ENCODE measurements at regions not wholly inside any gene's neighbourhood (a gene's known extent, or its start where the extent isn't known, plus 50 kb on each side); places are given as distances from the start of the nearest gene placed in this dataset.
"Not testable (repeated sequence)": the region's sequence is repeated elsewhere in the genome, so short reads cannot be mapped to it uniquely, and the experiment has no call there.

DNA sequence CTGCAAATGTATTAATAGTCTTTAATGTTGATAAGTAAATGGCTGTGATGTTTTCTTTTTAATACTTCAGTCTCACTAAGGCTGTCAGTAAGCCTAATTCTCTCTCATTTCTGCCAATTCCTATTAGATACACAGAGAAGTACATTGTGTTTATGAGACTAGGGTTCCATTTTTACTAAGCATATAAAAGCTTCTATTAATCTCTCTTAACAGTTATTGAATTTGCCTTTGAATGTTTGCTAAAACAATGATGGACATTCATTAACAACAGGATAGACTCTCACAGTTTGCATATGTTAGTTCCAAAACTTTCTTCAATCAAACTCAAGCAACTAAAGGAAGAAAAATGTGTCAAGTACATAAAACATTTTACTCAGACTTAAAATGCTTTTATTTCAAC lies 659.3 kb downstream of the TLE1 start:
- peaks cover 0 to 5% (median 0%) of the 10 kb centered on the region in 5 donors for H3K27me3 Mint-ChIP-seq
- no peaks in the 10 kb centered on the region for H3K36me3 Mint-ChIP-seq
- DNase-seq = no peak
- POLR2A ChIA-PET = no interaction called here
- no peak for ATAC-seq
- peaks cover 0 to 3% (median 0%) of the 10 kb centered on the region in 9 donors for H3K9me3 Mint-ChIP-seq
- no peak overlapping the region for H3K27ac Mint-ChIP-seq
- no peaks in the 10 kb centered on the region for H3K4me1 Mint-ChIP-seq
- no peak overlapping the region for H3K4me3 Mint-ChIP-seq

DNA sequence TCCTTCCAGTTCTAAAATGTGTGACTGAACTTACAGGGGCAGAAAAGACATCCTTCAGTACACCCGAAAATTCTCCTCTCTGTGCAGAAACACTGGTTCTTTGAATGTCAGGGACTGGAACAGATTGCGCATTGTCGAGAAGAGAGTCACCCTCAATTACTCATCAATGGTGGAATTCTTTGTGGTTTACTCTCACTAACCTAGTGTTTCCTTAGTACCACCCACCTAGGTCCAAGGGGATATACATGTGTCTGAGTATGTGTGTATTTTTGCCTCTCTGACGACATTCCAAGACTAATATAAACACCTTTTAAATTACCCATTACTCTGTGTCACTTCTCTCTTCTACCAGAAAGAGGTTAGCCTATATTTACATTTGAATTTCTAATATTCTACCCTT lies 660.8 kb downstream of the TLE1 start:
- ATAC-seq (no peak), DNase-seq (no peak)
- no peak overlapping the region for H3K4me3 Mint-ChIP-seq
- no peak overlapping the region for H3K27ac Mint-ChIP-seq
- H3K4me1 Mint-ChIP-seq = no peaks in the 10 kb centered on the region
- POLR2A ChIA-PET = no interaction called here
- no peaks in the 10 kb centered on the region for H3K36me3 Mint-ChIP-seq
- H3K27me3 Mint-ChIP-seq = peaks cover 0 to 1% (median 0%) of the 10 kb centered on the region in 5 donors
- H3K9me3 Mint-ChIP-seq = peaks cover 0 to 2% (median 0%) of the 10 kb centered on the region in 9 donors

DNA sequence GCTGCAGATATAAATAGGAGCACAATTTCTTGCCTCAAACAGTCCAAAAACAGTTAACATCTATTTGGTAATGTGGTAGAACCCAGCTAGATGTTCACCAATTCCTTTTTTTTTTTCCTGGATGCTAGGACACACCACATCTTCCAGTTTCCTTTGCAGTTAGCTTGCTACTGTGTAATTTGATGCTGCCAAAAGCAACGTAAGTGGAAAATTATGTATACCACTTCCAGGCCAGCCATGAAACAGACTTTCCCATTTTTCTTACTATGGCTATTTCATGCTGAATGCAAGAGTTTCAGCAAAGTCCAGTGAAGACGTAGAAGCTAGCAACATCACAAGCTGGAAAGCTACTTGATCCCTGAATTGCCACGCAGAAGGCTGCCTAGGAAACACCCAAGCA lies 667.2 kb downstream of the TLE1 start:
- POLR2A ChIA-PET = no interaction called here
- Mint-ChIP-seq H3K27me3 (peaks cover 0 to 6% (median 0%) of the 10 kb centered on the region in 5 donors), H3K36me3 (no peaks in the 10 kb centered on the region), H3K9me3 (peaks cover 0 to 3% (median 0%) of the 10 kb centered on the region in 9 donors), H3K4me1 (no peaks in the 10 kb centered on the region), H3K27ac (no peak overlapping the region), H3K4me3 (no peak overlapping the region)
- DNase-seq = no peak
- no peak for ATAC-seq

DNA sequence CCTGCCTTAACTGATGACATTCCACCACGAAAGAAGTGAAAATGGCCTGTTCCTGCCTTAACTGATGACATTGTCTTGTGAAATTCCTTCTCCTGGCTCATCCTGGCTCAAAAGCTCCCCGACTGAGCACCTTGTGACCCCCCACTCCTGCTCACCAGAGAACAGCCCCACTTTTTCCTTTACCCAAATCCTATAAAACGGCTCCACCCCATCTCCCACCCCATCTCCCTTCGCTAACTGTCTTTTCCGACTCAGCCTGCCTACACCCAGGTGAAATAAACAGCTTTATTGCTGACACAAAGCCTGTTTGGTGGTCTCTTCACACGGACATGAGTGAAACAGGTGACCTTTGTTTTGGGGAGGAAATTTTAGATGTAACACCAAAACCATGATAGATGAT lies 674.4 kb downstream of the TLE1 start:
- POLR2A ChIA-PET, DNase-seq, H3K36me3 Mint-ChIP-seq, ATAC-seq, H3K27ac Mint-ChIP-seq, H3K4me1 Mint-ChIP-seq, H3K4me3 Mint-ChIP-seq: not testable (repeated sequence)
- peaks cover 4 to 46% (median 10%) of the 10 kb centered on the region in 5 donors for H3K27me3 Mint-ChIP-seq
- peaks cover 0 to 24% (median 3%) of the 10 kb centered on the region in 9 donors for H3K9me3 Mint-ChIP-seq

DNA sequence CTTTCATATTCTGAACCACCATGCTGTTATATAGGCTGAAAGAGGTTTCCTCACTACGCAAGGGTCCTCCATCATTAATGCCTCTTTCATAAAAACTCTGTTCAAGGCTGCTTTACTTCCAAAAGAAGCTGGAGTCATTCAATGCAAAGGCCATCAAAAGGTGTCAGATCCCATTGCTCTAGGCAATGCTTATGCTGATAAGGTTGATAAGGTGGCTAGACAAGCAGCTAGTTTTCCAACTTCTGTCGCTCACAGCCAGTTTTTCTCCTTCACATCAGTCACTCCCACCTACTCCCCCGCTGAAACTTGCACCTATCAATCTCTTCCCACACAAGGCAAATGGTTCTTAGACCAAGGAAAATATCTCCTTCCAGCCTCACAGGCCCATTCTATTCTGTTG lies 676.2 kb downstream of the TLE1 start:
- ATAC-seq, H3K27ac Mint-ChIP-seq, POLR2A ChIA-PET, H3K36me3 Mint-ChIP-seq, DNase-seq, H3K4me3 Mint-ChIP-seq, H3K4me1 Mint-ChIP-seq: not testable (repeated sequence)
- Mint-ChIP-seq H3K27me3 (peaks cover 4 to 51% (median 14%) of the 10 kb centered on the region in 5 donors), H3K9me3 (peaks cover 0 to 24% (median 3%) of the 10 kb centered on the region in 9 donors)

DNA sequence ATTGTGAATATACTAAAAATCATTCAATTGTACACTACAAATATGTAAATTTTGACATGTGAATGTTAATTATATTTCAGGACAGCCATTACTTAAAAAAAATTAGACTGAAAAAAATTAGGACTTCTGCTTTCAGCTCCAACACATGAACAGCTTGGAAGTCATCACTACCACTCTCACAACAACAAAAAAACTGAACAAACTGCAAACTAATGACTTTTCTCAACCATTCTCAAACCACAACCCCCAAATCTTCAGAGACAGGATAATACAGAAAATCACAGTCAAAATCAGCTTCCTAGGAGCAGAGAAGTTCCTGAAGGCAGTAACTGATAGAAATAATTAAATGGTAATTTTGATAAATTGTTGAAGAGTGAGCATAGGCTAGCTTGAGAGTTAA lies 686.4 kb downstream of the TLE1 start:
- Mint-ChIP-seq H3K4me1 (peaks cover 7 to 11% (median 9%) of the 10 kb centered on the region in 4 donors), H3K9me3 (peaks cover 3 to 50% (median 10%) of the 10 kb centered on the region in 9 donors), H3K27me3 (peaks cover 0 to 24% (median 3%) of the 10 kb centered on the region in 5 donors), H3K4me3 (peak overlapping the region in 1 of 10 donors; percentile 30), H3K36me3 (peaks cover 0 to 22% (median 0%) of the 10 kb centered on the region in 3 donors), H3K27ac (peak overlapping the region in 1 of 10 donors; percentile 35)
- POLR2A ChIA-PET = no interaction called here
- ATAC-seq = no peak
- no peak for DNase-seq

DNA sequence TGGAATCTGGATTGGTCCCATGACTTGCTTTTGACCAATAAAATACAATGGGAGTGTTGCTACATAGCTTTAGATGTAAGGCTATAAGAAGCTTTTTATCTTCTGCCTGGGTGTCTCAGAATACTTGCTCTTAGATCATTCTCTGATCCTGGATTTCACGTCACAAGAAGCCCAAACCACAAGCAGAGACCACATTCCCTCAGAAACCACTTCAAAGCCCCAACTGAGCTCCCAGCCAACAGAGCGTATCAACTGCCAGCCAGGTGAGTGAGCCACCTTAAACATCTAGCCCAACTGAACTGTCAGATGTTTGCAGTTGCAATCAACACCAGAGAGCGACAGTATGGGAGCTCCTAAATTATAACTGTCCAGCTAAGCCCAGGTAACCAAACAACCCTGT lies 687.1 kb downstream of the TLE1 start:
- peak; percentile 47 to 79 for ATAC-seq
- H3K4me3 Mint-ChIP-seq = peak overlapping the region in 4 of 10 donors; percentile 39 to 83 (median 81)
- peaks cover 0 to 24% (median 5%) of the 10 kb centered on the region in 5 donors for H3K27me3 Mint-ChIP-seq
- H3K27ac Mint-ChIP-seq = peak overlapping the region in 8 of 10 donors; percentile 8 to 94 (median 70)
- peak in 8 of 10 donors; percentile 31 to 73 (median 54) for DNase-seq
- peaks cover 7 to 11% (median 9%) of the 10 kb centered on the region in 4 donors for H3K4me1 Mint-ChIP-seq
- peaks cover 0 to 22% (median 0%) of the 10 kb centered on the region in 3 donors for H3K36me3 Mint-ChIP-seq
- peaks cover 3 to 45% (median 9%) of the 10 kb centered on the region in 9 donors for H3K9me3 Mint-ChIP-seq
- POLR2A ChIA-PET = no interaction called here

DNA sequence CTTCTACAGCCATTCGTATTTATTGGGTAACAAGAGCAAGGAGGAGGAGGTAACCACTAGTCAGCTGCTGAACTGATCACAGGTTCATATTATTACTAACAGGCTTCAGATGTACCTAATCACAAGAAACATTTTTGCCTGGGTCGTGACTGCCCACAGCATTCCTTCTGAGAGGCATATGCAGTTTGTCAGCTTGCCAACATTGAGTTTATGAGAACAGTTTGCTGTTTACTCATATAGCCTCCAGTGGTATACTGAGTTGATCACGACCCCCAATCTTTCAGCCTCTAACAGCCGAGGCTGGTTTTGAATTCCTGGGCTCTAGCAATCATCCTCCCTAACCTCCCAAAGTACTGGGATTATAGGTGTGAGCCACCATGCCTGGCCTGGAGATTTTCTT lies 693.6 kb downstream of the TLE1 start:
- Mint-ChIP-seq H3K4me3 (no peak overlapping the region), H3K36me3 (peaks cover 0 to 8% (median 0%) of the 10 kb centered on the region in 3 donors), H3K4me1 (no peaks in the 10 kb centered on the region), H3K9me3 (peaks cover 0 to 11% (median 4%) of the 10 kb centered on the region in 9 donors), H3K27me3 (peaks cover 2 to 19% (median 9%) of the 10 kb centered on the region in 5 donors), H3K27ac (no peak overlapping the region)
- no peak for ATAC-seq
- POLR2A ChIA-PET = no interaction called here
- DNase-seq = no peak

DNA sequence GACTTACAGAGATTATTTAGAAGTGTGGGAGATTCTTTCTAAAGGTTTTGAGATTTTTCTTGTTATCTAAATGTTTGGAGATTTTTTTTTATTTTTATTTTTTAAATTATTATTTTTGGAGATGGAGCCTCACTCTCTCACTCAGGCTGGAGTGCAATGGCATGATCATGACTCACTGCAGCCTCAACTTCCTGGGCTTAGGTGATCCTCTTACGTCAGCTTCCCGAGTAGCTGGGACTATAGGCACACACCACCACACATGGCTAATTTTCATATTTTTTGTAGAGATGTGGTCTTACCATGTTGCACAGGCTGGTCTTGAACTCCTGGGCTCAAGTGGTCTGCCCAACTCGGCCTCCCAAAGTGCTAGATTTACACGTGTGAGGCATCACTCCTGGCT lies 694.5 kb downstream of the TLE1 start:
- POLR2A ChIA-PET = no interaction called here
- Mint-ChIP-seq H3K27ac (no peak overlapping the region), H3K4me3 (no peak overlapping the region), H3K4me1 (no peaks in the 10 kb centered on the region), H3K27me3 (peaks cover 2 to 19% (median 9%) of the 10 kb centered on the region in 5 donors), H3K36me3 (peaks cover 0 to 3% (median 0%) of the 10 kb centered on the region in 3 donors), H3K9me3 (peaks cover 0 to 7% (median 3%) of the 10 kb centered on the region in 9 donors)
- DNase-seq = no peak
- no peak for ATAC-seq

DNA sequence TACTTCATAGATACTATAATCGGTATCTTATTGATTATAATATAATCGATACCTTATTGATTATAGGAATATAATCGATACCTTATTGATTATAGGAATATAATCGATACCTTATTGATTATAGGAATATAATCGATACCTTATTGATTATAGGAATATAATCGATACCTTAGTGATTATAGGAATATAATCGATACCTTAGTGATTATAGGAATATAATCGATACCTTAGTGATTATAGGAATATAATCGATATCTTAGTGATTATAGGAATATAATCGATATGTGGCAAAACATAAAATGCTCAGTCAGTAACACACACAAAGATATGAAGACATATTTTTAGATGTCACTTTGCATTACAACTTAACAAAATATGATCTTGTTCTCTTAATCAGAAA lies 703.8 kb downstream of the TLE1 start:
- H3K27ac Mint-ChIP-seq, DNase-seq, H3K4me3 Mint-ChIP-seq, POLR2A ChIA-PET, H3K27me3 Mint-ChIP-seq, H3K36me3 Mint-ChIP-seq, H3K4me1 Mint-ChIP-seq, ATAC-seq: not testable (repeated sequence)
- H3K9me3 Mint-ChIP-seq = peaks cover 0 to 26% (median 14%) of the 10 kb centered on the region in 9 donors

DNA sequence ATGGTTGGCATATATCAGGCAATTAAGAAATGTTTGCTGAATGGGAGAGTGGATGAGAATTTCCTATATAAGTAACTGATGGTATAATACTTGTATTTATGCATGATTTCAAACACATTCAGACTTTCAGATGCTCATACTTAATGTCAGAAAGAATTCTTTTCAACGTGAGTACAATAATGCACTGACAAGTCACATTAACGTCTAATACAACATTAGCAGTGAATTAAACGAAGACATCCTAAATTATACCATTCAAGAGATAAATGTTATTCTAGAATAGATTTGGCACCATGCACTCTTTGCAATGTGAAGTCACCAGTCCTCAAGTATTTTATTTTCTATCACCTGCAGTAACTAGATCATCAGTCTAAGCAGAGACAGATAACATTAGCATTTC lies 712.9 kb downstream of the TLE1 start:
- ATAC-seq = no peak
- no peak for DNase-seq
- POLR2A ChIA-PET = no interaction called here
- Mint-ChIP-seq H3K27ac (no peak overlapping the region), H3K27me3 (no peaks in the 10 kb centered on the region), H3K36me3 (peaks cover 0 to 21% (median 0%) of the 10 kb centered on the region in 3 donors), H3K9me3 (peaks cover 0 to 54% (median 29%) of the 10 kb centered on the region in 9 donors), H3K4me3 (no peak overlapping the region), H3K4me1 (no peaks in the 10 kb centered on the region)

DNA sequence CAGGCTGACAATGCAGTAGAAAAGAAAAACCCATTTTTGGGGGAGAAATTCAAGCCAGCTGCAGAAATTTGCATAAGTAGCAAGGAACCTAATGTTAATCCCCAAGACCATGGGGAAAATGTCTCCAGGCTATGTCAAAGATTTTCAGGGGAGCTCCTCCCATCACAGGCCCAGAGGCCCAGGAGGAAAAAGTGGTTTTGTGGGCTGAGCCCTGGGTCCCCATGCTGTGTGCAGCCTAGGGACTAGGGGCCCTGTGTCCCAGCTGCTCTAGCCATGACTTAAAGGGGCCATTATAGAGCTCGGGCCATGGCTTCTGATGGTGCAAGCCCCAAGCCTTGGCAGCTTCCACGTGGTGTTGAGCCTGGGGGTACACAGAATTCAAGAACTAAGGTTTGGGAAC lies 719.0 kb downstream of the TLE1 start:
- H3K27me3 Mint-ChIP-seq, ATAC-seq, POLR2A ChIA-PET, H3K27ac Mint-ChIP-seq, DNase-seq, H3K4me1 Mint-ChIP-seq, H3K4me3 Mint-ChIP-seq: not testable (repeated sequence)
- H3K9me3 Mint-ChIP-seq = peaks cover 2 to 45% (median 20%) of the 10 kb centered on the region in 9 donors
- peaks cover 0 to 20% (median 0%) of the 10 kb centered on the region in 3 donors for H3K36me3 Mint-ChIP-seq

DNA sequence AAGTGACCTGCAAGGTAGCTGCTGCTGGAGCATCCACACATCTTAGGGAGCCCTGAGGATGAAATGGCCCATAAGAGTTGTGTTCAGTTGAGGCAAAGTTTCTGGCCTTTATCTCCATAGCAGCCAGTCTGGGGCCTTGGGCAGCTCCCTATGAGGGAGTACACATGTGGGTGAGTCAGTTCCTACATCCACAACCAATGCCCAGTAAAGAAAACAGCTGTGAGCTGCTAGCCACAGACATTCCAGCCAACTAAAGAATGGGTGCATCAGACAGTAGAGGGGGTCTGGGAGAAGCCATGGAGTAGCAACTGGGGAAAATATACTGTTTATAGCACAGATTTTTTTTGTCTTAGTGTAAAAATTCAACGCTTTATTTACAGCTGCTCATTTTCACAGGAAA lies 720.7 kb downstream of the TLE1 start:
- H3K27me3 Mint-ChIP-seq = peaks cover 0 to 2% (median 0%) of the 10 kb centered on the region in 5 donors
- POLR2A ChIA-PET = no interaction called here
- H3K4me3 Mint-ChIP-seq = no peak overlapping the region
- no peak overlapping the region for H3K27ac Mint-ChIP-seq
- H3K9me3 Mint-ChIP-seq = peaks cover 0 to 31% (median 12%) of the 10 kb centered on the region in 9 donors
- H3K36me3 Mint-ChIP-seq = peaks cover 0 to 11% (median 0%) of the 10 kb centered on the region in 3 donors
- DNase-seq (no peak), ATAC-seq (no peak)
- H3K4me1 Mint-ChIP-seq = no peaks in the 10 kb centered on the region

DNA sequence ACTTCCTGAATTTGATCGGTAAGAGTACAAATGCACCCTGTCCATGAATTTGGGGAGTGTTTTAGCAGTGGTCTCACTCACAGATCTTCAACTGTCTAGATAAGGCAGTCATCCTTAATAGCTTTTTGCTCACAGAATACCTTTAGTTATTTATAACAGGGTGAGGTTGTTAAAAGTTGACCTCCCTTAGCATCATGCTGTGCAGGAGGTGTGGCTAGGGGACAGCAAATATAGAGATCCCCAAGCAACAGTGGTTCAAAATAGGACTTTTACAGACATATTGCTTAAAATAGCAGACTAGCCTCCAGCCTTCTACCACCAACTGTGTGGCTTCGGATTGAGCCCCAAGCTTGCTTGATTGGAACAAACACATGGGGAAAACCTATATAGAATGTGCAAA lies 724.4 kb downstream of the TLE1 start:
- POLR2A ChIA-PET = no interaction called here
- H3K4me3 Mint-ChIP-seq = no peak overlapping the region
- DNase-seq (no peak), ATAC-seq (no peak)
- H3K27ac Mint-ChIP-seq = no peak overlapping the region
- H3K36me3 Mint-ChIP-seq = peaks cover 0 to 4% (median 0%) of the 10 kb centered on the region in 3 donors
- H3K4me1 Mint-ChIP-seq = no peaks in the 10 kb centered on the region
- peaks cover 0 to 12% (median 5%) of the 10 kb centered on the region in 9 donors for H3K9me3 Mint-ChIP-seq
- H3K27me3 Mint-ChIP-seq = peaks cover 0 to 4% (median 0%) of the 10 kb centered on the region in 5 donors

Measured in naive thymus-derived CD8-positive, alpha-beta T cell (primary cell).